ENCODE measurements at regions not wholly inside any gene's neighbourhood (a gene's known extent, or its start where the extent isn't known, plus 50 kb on each side); places are given as distances from the start of the nearest gene placed in this dataset.

DNA sequence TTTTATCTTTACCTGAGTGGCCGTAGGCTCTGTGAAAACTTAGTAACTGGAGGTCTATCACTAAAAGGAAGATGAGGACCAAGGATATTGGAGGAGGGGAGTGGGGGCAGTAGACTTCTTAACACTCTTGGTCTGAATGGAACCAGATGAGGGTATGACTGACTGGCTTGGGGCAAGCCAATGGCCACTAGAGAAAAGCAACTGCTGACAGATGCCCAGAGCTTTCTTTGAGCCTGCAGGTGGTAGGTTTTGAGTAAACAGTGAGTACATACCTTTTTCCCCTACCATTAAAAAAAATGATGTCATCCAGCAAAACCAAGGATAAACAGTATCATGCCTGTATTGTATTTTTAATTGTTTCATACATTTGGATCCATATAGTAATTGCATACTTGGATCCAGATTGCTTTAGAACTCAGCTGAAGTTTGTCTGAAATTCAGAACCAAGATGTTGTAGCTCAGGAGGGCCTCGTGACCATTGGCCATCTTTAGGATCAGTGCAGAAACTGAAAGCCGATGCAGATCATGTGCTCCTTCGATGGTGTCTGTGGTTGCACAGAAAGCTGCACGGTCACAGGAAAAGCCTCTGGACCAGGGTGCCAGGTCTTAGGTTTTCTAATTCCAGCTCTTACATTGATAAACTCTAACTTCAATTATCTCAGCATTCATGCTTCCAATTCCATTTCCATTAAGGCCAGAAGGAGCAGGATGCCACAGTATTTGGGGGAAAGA is 131.0 kb downstream of the PDGFRA start:
- no peak overlapping the region for H3K9ac ChIP-seq
- no peaks in the 10 kb centered on the region for H4K20me1 ChIP-seq (ENCODE audit: low read depth)
- no peaks in the 10 kb centered on the region for H3K27me3 ChIP-seq
- Mint-ChIP-seq H3K4me1 (peaks cover 2% of the 10 kb centered on the region), H3K9me3 (no peaks in the 10 kb centered on the region), H3K36me3 (no peaks in the 10 kb centered on the region), H3K4me3 (no peak overlapping the region), H3K27ac (no peak overlapping the region), H3K27me3 (ENCODE audit: insufficient read depth, low read depth) (peaks cover 4% of the 10 kb centered on the region)
- TF ChIP-seq CTCF (IDR thresholded peaks at IDR 0.05), result no peak
- TF ChIP-seq EZH2 (IDR thresholded peaks at IDR 0.05), result no peak
- no peak for TF ChIP-seq EZH2phosphoT487 (IDR thresholded peaks at IDR 0.05)
- no peaks in the 10 kb centered on the region for H3F3A ChIP-seq (ENCODE audit: low read depth)
- H3K27ac ChIP-seq, result no peak overlapping the region
- H3K4me3 ChIP-seq, result no peak overlapping the region
- no peak overlapping the region for H3K4me2 ChIP-seq
- H3K9me3 ChIP-seq (ENCODE audit: low read depth), result no peaks in the 10 kb centered on the region
- no peak for DNase-seq (ENCODE audit: low spot score)
- H3K36me3 ChIP-seq, result no peaks in the 10 kb centered on the region
- no peaks in the 10 kb centered on the region for H3K4me1 ChIP-seq
- H2AFZ ChIP-seq (replicated peaks), result no peak overlapping the region
- no peaks in the 10 kb centered on the region for H3K79me2 ChIP-seq (ENCODE audit: low read depth)

GRCh38 chr4:54363037-54363436 is 133.9 kb downstream of the PDGFRA start:
- H3K4me1 ChIP-seq, result no peaks in the 10 kb centered on the region
- H4K20me1 ChIP-seq (ENCODE audit: low read depth), result no peaks in the 10 kb centered on the region
- peaks cover 6% of the 10 kb centered on the region for H3K27me3 Mint-ChIP-seq (ENCODE audit: insufficient read depth, low read depth)
- H3K9ac ChIP-seq, result no peak overlapping the region
- H3K36me3 ChIP-seq, result no peaks in the 10 kb centered on the region
- no peaks in the 10 kb centered on the region for H3K36me3 Mint-ChIP-seq
- no peak overlapping the region for H3K4me3 Mint-ChIP-seq
- no peak overlapping the region for H3K27ac ChIP-seq
- no peaks in the 10 kb centered on the region for H3F3A ChIP-seq (ENCODE audit: low read depth)
- H2AFZ ChIP-seq (replicated peaks), result no peak overlapping the region
- no peaks in the 10 kb centered on the region for H3K27me3 ChIP-seq
- DNase-seq (ENCODE audit: low spot score), result no peak
- no peak overlapping the region for H3K27ac Mint-ChIP-seq
- no peaks in the 10 kb centered on the region for H3K9me3 Mint-ChIP-seq
- H3K4me1 Mint-ChIP-seq, result peaks cover 2% of the 10 kb centered on the region
- no peaks in the 10 kb centered on the region for H3K79me2 ChIP-seq (ENCODE audit: low read depth)
- no peak for TF ChIP-seq EZH2 (IDR thresholded peaks at IDR 0.05)
- no peak overlapping the region for H3K4me3 ChIP-seq
- no peak overlapping the region for H3K4me2 ChIP-seq
- H3K9me3 ChIP-seq (ENCODE audit: low read depth), result no peaks in the 10 kb centered on the region

DNA sequence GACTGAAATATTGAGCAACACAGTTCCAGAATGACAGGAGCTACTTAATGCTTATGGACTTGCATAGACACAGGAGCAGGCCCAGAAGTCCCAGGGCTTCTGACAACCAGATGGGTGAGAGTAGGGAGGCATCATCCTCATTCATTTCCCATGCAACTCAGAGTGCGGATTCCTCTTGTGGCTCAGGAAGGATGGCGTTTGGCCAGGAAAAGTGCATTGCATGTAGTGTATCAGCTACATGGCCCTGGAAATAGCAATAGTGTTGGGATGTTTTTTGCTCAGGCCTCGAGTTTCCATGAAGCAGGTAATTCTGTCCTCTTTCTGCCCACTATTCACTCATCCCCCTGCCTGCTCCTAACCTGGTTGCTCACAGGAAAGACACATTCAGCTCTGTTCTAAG is 136.6 kb downstream of the PDGFRA start:
- Histone ChIP-seq H4K20me1 (ENCODE audit: low read depth) (no peaks in the 10 kb centered on the region), H3K36me3 (no peaks in the 10 kb centered on the region), H3K4me2 (no peak overlapping the region), H3K4me1 (no peaks in the 10 kb centered on the region), H3K9me3 (ENCODE audit: low read depth) (no peaks in the 10 kb centered on the region), H3F3A (ENCODE audit: low read depth) (no peaks in the 10 kb centered on the region), H3K27me3 (no peaks in the 10 kb centered on the region), H3K4me3 (no peak overlapping the region), H3K9ac (no peak overlapping the region), H3K79me2 (ENCODE audit: low read depth) (no peaks in the 10 kb centered on the region), H3K27ac (no peak overlapping the region), H2AFZ (replicated peaks) (no peak overlapping the region)
- TF ChIP-seq EZH2phosphoT487 (IDR thresholded peaks at IDR 0.05) (no peak), EZH2 (IDR thresholded peaks at IDR 0.05) (no peak)
- Mint-ChIP-seq H3K27me3 (ENCODE audit: insufficient read depth, low read depth) (peaks cover 4% of the 10 kb centered on the region), H3K27ac (no peak overlapping the region), H3K4me1 (peaks cover 2% of the 10 kb centered on the region), H3K36me3 (no peaks in the 10 kb centered on the region), H3K4me3 (no peak overlapping the region), H3K9me3 (no peaks in the 10 kb centered on the region)
- DNase-seq (ENCODE audit: low spot score), result no peak

GRCh38 chr4:54367059-54367458 is 138.0 kb downstream of the PDGFRA start:
- TF ChIP-seq CTCF (IDR thresholded peaks at IDR 0.05) (no peak), EZH2 (IDR thresholded peaks at IDR 0.05) (no peak), EZH2phosphoT487 (IDR thresholded peaks at IDR 0.05) (no peak)
- no peak overlapping the region for H3K4me2 ChIP-seq
- H3K9me3 Mint-ChIP-seq, result peaks cover 2% of the 10 kb centered on the region
- H3K9me3 ChIP-seq (ENCODE audit: low read depth), result no peaks in the 10 kb centered on the region
- H3K36me3 Mint-ChIP-seq, result no peaks in the 10 kb centered on the region
- H3K4me3 ChIP-seq, result no peak overlapping the region
- H3K9ac ChIP-seq, result no peak overlapping the region
- H3K4me3 Mint-ChIP-seq, result no peak overlapping the region
- no peaks in the 10 kb centered on the region for H3K27me3 ChIP-seq
- no peaks in the 10 kb centered on the region for H3F3A ChIP-seq (ENCODE audit: low read depth)
- DNase-seq (ENCODE audit: low spot score), result no peak
- H3K4me1 ChIP-seq, result no peaks in the 10 kb centered on the region
- no peaks in the 10 kb centered on the region for H3K79me2 ChIP-seq (ENCODE audit: low read depth)
- no peak overlapping the region for H2AFZ ChIP-seq (replicated peaks)
- no peaks in the 10 kb centered on the region for H4K20me1 ChIP-seq (ENCODE audit: low read depth)
- H3K36me3 ChIP-seq, result no peaks in the 10 kb centered on the region
- H3K27me3 Mint-ChIP-seq (ENCODE audit: insufficient read depth, low read depth), result peaks cover 7% of the 10 kb centered on the region
- H3K27ac Mint-ChIP-seq, result no peak overlapping the region
- no peak overlapping the region for H3K27ac ChIP-seq
- peaks cover 2% of the 10 kb centered on the region for H3K4me1 Mint-ChIP-seq

All from neural progenitor cell (in vitro differentiated cells).